ENCODE measurements at regions not wholly inside any gene's neighbourhood (a gene's known extent, or its start where the extent isn't known, plus 50 kb on each side); places are given as distances from the start of the nearest gene placed in this dataset.

GRCh38 chr9:7452378-7452777, 347.2 kb downstream of the DMAC1 start:
- TF ChIP-seq CTCF (conservative IDR thresholded peaks at IDR 0.05; ENCODE audit: low read length) (no peak), EZH2phosphoT487 (IDR thresholded peaks at IDR 0.05; ENCODE audit: borderline replicate concordance, low read depth, low read length) (no peak)
